Uterus (tissue), 2 donors: ENCODE measurements at regions not wholly inside any gene's neighbourhood (a gene's known extent, or its start where the extent isn't known, plus 50 kb on each side); places are given as distances from the start of the nearest gene placed in this dataset.

Source experiments
- CTCF ChIP-seq, 4 experiments: fragments of 200-600 bp in 2 of 4; fragments of 450-650 bp in 2 of 4; sonication (generic) in 2 of 4; IDR thresholded peaks; one replicate each; pipeline ENCODE4 v1.5.1; 2016 to 2019; ENCODE audit warnings: antibody characterized with exemption in 4 of 4, mild to moderate bottlenecking in 2 of 4, moderate library complexity in 1 of 4
- POLR2A ChIP-seq, 2 donors: fragments of 450-650 bp; IDR thresholded peaks; one replicate each; pipeline ENCODE4 v1.6.1; 2016; ENCODE audit warnings: antibody characterized with exemption in 2 of 2, mild to moderate bottlenecking in 1 of 2, moderate library complexity in 1 of 2

- no peak for TF ChIP-seq CTCF (IDR thresholded peaks at IDR 0.05)
- no peak for TF ChIP-seq POLR2A (IDR thresholded peaks at IDR 0.05)
These were observed 95.9 kb upstream of the FOXQ1 start for GRCh38 chr6:1215884-1216487.
